DOHH2 (cell line): ENCODE measurements at regions not wholly inside any gene's neighbourhood (a gene's known extent, or its start where the extent isn't known, plus 50 kb on each side); places are given as distances from the start of the nearest gene placed in this dataset.

Experiments
- H3F3A ChIP-seq: fragments of 200-600 bp; sonication (generic), shearing (Covaris generic); 2 replicates; pipeline ENCODE4 v1.6.0; 2016; ENCODE audit warnings: antibody characterized with exemption, mild to moderate bottlenecking; ENCODE audit not compliant: control insufficient read depth, insufficient read depth
- H3K27ac ChIP-seq: fragments of 200-600 bp; sonication (generic); 2 replicates; pipeline ENCODE4 v1.5.1; 2014; ENCODE audit warnings: low read depth, mild to moderate bottlenecking, low read length, moderate library complexity
- H3K27me3 ChIP-seq: fragments of 200-600 bp; sonication (generic); 2 replicates; pipeline ENCODE4 v1.6.1; 2014; ENCODE audit warnings: mild to moderate bottlenecking, low read length, mixed read lengths; ENCODE audit not compliant: control insufficient read depth
- H3K36me3 ChIP-seq: fragments of 200-600 bp; sonication (generic); 2 replicates; pipeline ENCODE4 v1.6.1; 2014; ENCODE audit warnings: mild to moderate bottlenecking, low read length, moderate library complexity, mixed read lengths; ENCODE audit not compliant: control insufficient read depth
- H3K4me1 ChIP-seq: fragments of 200-600 bp; sonication (generic); 2 replicates; pipeline ENCODE4 v1.6.1; 2014; ENCODE audit warnings: mild to moderate bottlenecking, low read length, mixed read lengths; ENCODE audit not compliant: control insufficient read depth
- H3K4me2 ChIP-seq: fragments of 200-600 bp; sonication (generic); 2 replicates; pipeline ENCODE4 v1.6.0; 2014; ENCODE audit warnings: mild to moderate bottlenecking, low read length, moderate library complexity
- H3K4me3 ChIP-seq: fragments of 200-600 bp; sonication (generic); 2 replicates; pipeline ENCODE4 v1.5.1; 2014; ENCODE audit warnings: mild to moderate bottlenecking, low read length, mixed read lengths
- H3K79me2 ChIP-seq: fragments of 200-600 bp; sonication (generic); 2 replicates; pipeline ENCODE4 v1.6.1; 2014; ENCODE audit warnings: mild to moderate bottlenecking, low read length, mixed read lengths; ENCODE audit not compliant: control insufficient read depth
- H3K9me2 ChIP-seq: fragments of 200-600 bp; sonication (generic); replicated peaks from 2 replicates; pipeline ENCODE4 v1.6.1; 2014; ENCODE audit warnings: mild to moderate bottlenecking, low read length, mixed read lengths; ENCODE audit not compliant: control insufficient read depth
- H3K9me3 ChIP-seq: fragments of 200-600 bp; sonication (generic); 2 replicates; pipeline ENCODE4 v1.6.1; 2014; ENCODE audit warnings: antibody characterized with exemption, low read length, mixed read lengths; ENCODE audit not compliant: control insufficient read depth, insufficient read depth
- H4K20me1 ChIP-seq: fragments of 200-600 bp; sonication (generic); 2 replicates; pipeline ENCODE4 v1.6.0; 2014; ENCODE audit warnings: low read depth, mild to moderate bottlenecking, antibody characterized with exemption, low read length, moderate library complexity; ENCODE audit not compliant: control insufficient read depth, insufficient read depth
- CTCF ChIP-seq: fragments of 200-600 bp; sonication (generic); IDR thresholded peaks from one replicate; pipeline ENCODE4 v1.5.1; 2014; ENCODE audit warnings: antibody characterized with exemption, mild to moderate bottlenecking, low read depth, low read length; ENCODE audit not compliant: poor library complexity, severe bottlenecking
- EZH2phosphoT487 ChIP-seq: fragments of 200-600 bp; sonication (generic); IDR thresholded peaks from 2 replicates; pipeline ENCODE4 v1.6.1; 2017; ENCODE audit warnings: borderline replicate concordance, mild to moderate bottlenecking, antibody characterized with exemption, low read length, moderate library complexity, mixed read lengths

GRCh38 chr5:155772009-155772662 lies 554.8 kb upstream of the SGCD start:
- no peak for TF ChIP-seq EZH2phosphoT487
- no peak for TF ChIP-seq CTCF
- Histone ChIP-seq H3K79me2 (no peaks in the 10 kb centered on the region), H3K4me3 (no peak overlapping the region), H3K4me2 (no peak overlapping the region), H3K4me1 (no peaks in the 10 kb centered on the region), H3K27me3 (no peaks in the 10 kb centered on the region), H3K36me3 (no peaks in the 10 kb centered on the region), H3F3A (no peaks in the 10 kb centered on the region), H3K27ac (no peak overlapping the region), H4K20me1 (no peaks in the 10 kb centered on the region), H3K9me3 (no peaks in the 10 kb centered on the region), H3K9me2 (no peaks in the 10 kb centered on the region)

- TF ChIP-seq CTCF (no peak), EZH2phosphoT487 (no peak)
- Histone ChIP-seq H3K4me1 (no peaks in the 10 kb centered on the region), H3F3A (no peaks in the 10 kb centered on the region), H3K27me3 (no peaks in the 10 kb centered on the region), H3K9me3 (no peaks in the 10 kb centered on the region), H4K20me1 (no peaks in the 10 kb centered on the region), H3K4me2 (no peak overlapping the region), H3K36me3 (no peaks in the 10 kb centered on the region), H3K27ac (no peak overlapping the region), H3K9me2 (no peaks in the 10 kb centered on the region), H3K79me2 (no peaks in the 10 kb centered on the region), H3K4me3 (no peak overlapping the region)
Observed at GRCh38 chr5:155773680-155774079, 553.3 kb upstream of the SGCD start.

GRCh38 chr5:155780260-155780659 lies 546.7 kb upstream of the SGCD start:
- no peak for TF ChIP-seq EZH2phosphoT487
- no peak for TF ChIP-seq CTCF
- no peaks in the 10 kb centered on the region for H4K20me1 ChIP-seq
- no peaks in the 10 kb centered on the region for H3K9me2 ChIP-seq
- no peak overlapping the region for H3K4me3 ChIP-seq
- H3K9me3 ChIP-seq, result no peaks in the 10 kb centered on the region
- no peaks in the 10 kb centered on the region for H3F3A ChIP-seq
- H3K27ac ChIP-seq, result no peak overlapping the region
- no peaks in the 10 kb centered on the region for H3K4me1 ChIP-seq
- no peak overlapping the region for H3K4me2 ChIP-seq
- H3K27me3 ChIP-seq, result no peaks in the 10 kb centered on the region
- H3K36me3 ChIP-seq, result no peaks in the 10 kb centered on the region
- H3K79me2 ChIP-seq, result no peaks in the 10 kb centered on the region

GRCh38 chr5:155783246-155783645 lies 543.7 kb upstream of the SGCD start:
- Histone ChIP-seq H3K27ac (no peak overlapping the region), H3K4me3 (no peak overlapping the region), H3K9me2 (no peaks in the 10 kb centered on the region), H3F3A (no peaks in the 10 kb centered on the region), H3K36me3 (no peaks in the 10 kb centered on the region), H4K20me1 (no peaks in the 10 kb centered on the region), H3K4me1 (no peaks in the 10 kb centered on the region), H3K4me2 (no peak overlapping the region), H3K9me3 (no peaks in the 10 kb centered on the region), H3K27me3 (no peaks in the 10 kb centered on the region), H3K79me2 (no peaks in the 10 kb centered on the region)
- no peak for TF ChIP-seq EZH2phosphoT487
- no peak for TF ChIP-seq CTCF
